H1 (cell line): ENCODE measurements at regions not wholly inside any gene's neighbourhood (a gene's known extent, or its start where the extent isn't known, plus 50 kb on each side); places are given as distances from the start of the nearest gene placed in this dataset.

Experiments used
- CTCF ChIA-PET: fragments of 300-600 bp; sonication (Branson Sonifier 250); formaldehyde crosslinking; loops from one replicate; lab custom pipeline; 2021; ENCODE audit not compliant: partially characterized antibody; lab: Charles Lee
- POLR2A ChIA-PET: fragments of 300-600 bp; sonication (Branson Sonifier 250); formaldehyde crosslinking; loops from one replicate; lab custom pipeline; 2021; ENCODE audit warnings: inconsistent platforms; ENCODE audit not compliant: partially characterized antibody; lab: Charles Lee
- DNase-seq, 2 experiments: peaks; one replicate each; pipeline versions ENCODE4 v3.0.0 to v3.0.0-alpha.2; 2010 to 2022; ENCODE audit warnings: low spot score in 2 of 2, low read depth in 1 of 2, mixed read lengths in 1 of 2
- FAIRE-seq: peaks from 2 replicates; lab custom pipeline; 2011; peaks lifted over from hg19 to GRCh38; lab: Jason Lieb, UNC
- H2AFZ ChIP-seq: 2 replicates; pipeline ENCODE4 v1.8.1; 2012; ENCODE audit warnings: low read length, inconsistent platforms
- H2AK5ac ChIP-seq: 2 replicates; pipeline ENCODE4 v1.6.1; 2013; ENCODE audit warnings: low read depth, low read length
- H2BK120ac ChIP-seq: replicated peaks from 2 replicates; pipeline ENCODE3; 2013; ENCODE audit warnings: low read depth, low read length, inconsistent platforms
- H2BK12ac ChIP-seq: 2 replicates; pipeline ENCODE4 v1.6.1; 2013; ENCODE audit warnings: low read depth, low read length
- H2BK15ac ChIP-seq: 2 replicates; pipeline ENCODE4 v1.6.1; 2013; ENCODE audit warnings: low read length
- H2BK20ac ChIP-seq: 2 replicates; pipeline ENCODE4 v1.6.1; 2013; ENCODE audit warnings: low read length
- H2BK5ac ChIP-seq: 2 replicates; pipeline ENCODE4 v1.6.1; 2013; ENCODE audit warnings: low read depth, low read length
- H3K14ac ChIP-seq: 2 replicates; pipeline ENCODE4 v1.6.1; 2013; ENCODE audit warnings: inconsistent platforms; ENCODE audit not compliant: insufficient read length
- H3K18ac ChIP-seq: 2 replicates; pipeline ENCODE4 v1.6.1; 2013; ENCODE audit warnings: low read length; ENCODE audit errors: extremely low read depth
- H3K23ac ChIP-seq: 2 replicates; pipeline ENCODE4 v1.6.1; 2013; ENCODE audit warnings: inconsistent platforms; ENCODE audit not compliant: insufficient read length
- H3K23me2 ChIP-seq: 2 replicates; pipeline ENCODE4 v1.6.1; 2013; ENCODE audit warnings: low read depth, low read length
- H3K27ac ChIP-seq: 2 replicates; pipeline ENCODE4 v1.6.1; 2011; ENCODE audit warnings: low read depth, low read length, inconsistent platforms
- H3K27me3 ChIP-seq, 4 experiments: replicated peaks in 1 of 4; 1 replicate in 1 of 4; 2 replicates in 3 of 4; pipeline versions ENCODE4 v1.6.1 to v1.8.1; 2011 to 2013; ENCODE audit warnings: low read length in 3 of 4, mild to moderate bottlenecking in 3 of 4, inconsistent platforms in 2 of 4, mixed read lengths in 2 of 4, moderate library complexity in 1 of 4; ENCODE audit not compliant: control insufficient read depth in 3 of 4, insufficient read depth in 3 of 4; ENCODE audit errors: extremely low read depth in 1 of 4
- H3K36me3 ChIP-seq, 4 experiments: 2 replicates each; pipeline versions ENCODE4 v1.6.1 to v1.8.1; 2011 to 2013; ENCODE audit warnings: mild to moderate bottlenecking in 4 of 4, low read length in 3 of 4, moderate library complexity in 2 of 4, control low read depth in 1 of 4, inconsistent platforms in 1 of 4; ENCODE audit not compliant: insufficient read depth in 4 of 4, control insufficient read depth in 2 of 4
- H3K4ac ChIP-seq: replicated peaks from 2 replicates; pipeline ENCODE3; 2013; ENCODE audit warnings: low read length, low read depth, mixed read lengths, inconsistent platforms; ENCODE audit not compliant: insufficient read length
- H3K4me1 ChIP-seq, 4 experiments: replicated peaks in 1 of 4; 1 replicate in 1 of 4; 2 replicates in 3 of 4; pipeline versions ENCODE4 v1.6.1 to v1.8.1; 2011 to 2013; ENCODE audit warnings: low read length in 3 of 4, inconsistent platforms in 2 of 4, mixed read lengths in 1 of 4; ENCODE audit not compliant: insufficient read depth in 4 of 4, control insufficient read depth in 3 of 4
- H3K4me2 ChIP-seq, 2 experiments: 2 replicates each; pipeline versions ENCODE4 v1.6.1 to v1.8.1; 2011 to 2013; ENCODE audit warnings: low read depth in 2 of 2, low read length in 2 of 2, control low read depth in 1 of 2, inconsistent platforms in 1 of 2, mild to moderate bottlenecking in 1 of 2; ENCODE audit not compliant: insufficient read depth in 1 of 2
- H3K4me3 ChIP-seq, 4 experiments: fragments of 200-600, 300-600 bp in 1 of 4; sonication (generic), shearing (Covaris generic), sonication (Bioruptor Twin) in 1 of 4; 2 replicates each; pipeline versions ENCODE4 v1.5.1 to v1.8.1; 2011 to 2016; ENCODE audit warnings: low read length in 4 of 4, low read depth in 3 of 4, control low read depth in 2 of 4, inconsistent platforms in 2 of 4, mild to moderate bottlenecking in 2 of 4, mixed read lengths in 1 of 4, moderate library complexity in 1 of 4; ENCODE audit not compliant: insufficient read depth in 2 of 4; ENCODE audit errors: extremely low read depth in 1 of 4
- H3K56ac ChIP-seq: replicated peaks from 2 replicates; pipeline ENCODE3; 2013; ENCODE audit warnings: low read depth, mild to moderate bottlenecking, mixed read lengths, low read length, inconsistent platforms; ENCODE audit not compliant: insufficient read length
- H3K79me1 ChIP-seq: 2 replicates; pipeline ENCODE4 v1.6.1; 2013; ENCODE audit warnings: low read depth, low read length, control low read depth
- H3K79me2 ChIP-seq, 2 experiments: 2 replicates each; pipeline versions ENCODE4 v1.6.1 to v1.8.1; 2012 to 2013; ENCODE audit warnings: low read length in 2 of 2, mild to moderate bottlenecking in 2 of 2, inconsistent platforms in 1 of 2; ENCODE audit not compliant: insufficient read depth in 2 of 2, control insufficient read depth in 1 of 2
- H3K9ac ChIP-seq, 4 experiments: replicated peaks in 1 of 4; 1 replicate in 1 of 4; 2 replicates in 3 of 4; pipeline versions ENCODE4 v1.6.1 to v1.8.1; 2011 to 2013; ENCODE audit warnings: low read depth in 3 of 4, low read length in 3 of 4, control low read depth in 2 of 4, mild to moderate bottlenecking in 2 of 4, moderate library complexity in 2 of 4, inconsistent platforms in 1 of 4; ENCODE audit errors: extremely low read depth in 1 of 4
- H3K9me3 ChIP-seq, 2 experiments: 2 replicates each; pipeline versions ENCODE4 v1.6.1 to v1.8.1; 2012 to 2013; ENCODE audit warnings: mild to moderate bottlenecking in 2 of 2, moderate library complexity in 2 of 2, control low read depth in 1 of 2, inconsistent platforms in 1 of 2, low read depth in 1 of 2, low read length in 1 of 2, mixed read lengths in 1 of 2; ENCODE audit not compliant: insufficient read depth in 2 of 2
- H4K20me1 ChIP-seq, 2 experiments: replicated peaks in 1 of 2; 2 replicates each; pipeline versions ENCODE3 to v1.8.1; 2011 to 2013; ENCODE audit warnings: inconsistent platforms in 2 of 2, low read length in 2 of 2, mild to moderate bottlenecking in 1 of 2; ENCODE audit not compliant: insufficient read depth in 2 of 2, control insufficient read depth in 1 of 2
- H4K5ac ChIP-seq: 2 replicates; pipeline ENCODE4 v1.6.1; 2013; ENCODE audit warnings: low read length, low read depth, mixed read lengths, inconsistent platforms; ENCODE audit not compliant: insufficient read length
- H4K8ac ChIP-seq: 2 replicates; pipeline ENCODE4 v1.8.0; 2013; ENCODE audit warnings: mild to moderate bottlenecking, moderate library complexity, low read length, inconsistent platforms; ENCODE audit not compliant: insufficient read depth; ENCODE audit errors: extremely low read depth
- H4K91ac ChIP-seq: replicated peaks from 2 replicates; pipeline ENCODE3; 2013; ENCODE audit warnings: low read length, mixed read lengths, inconsistent platforms; ENCODE audit not compliant: insufficient read length
- ATF3 ChIP-seq: IDR thresholded peaks from 2 replicates; pipeline ENCODE4 v1.6.1; 2011; ENCODE audit warnings: low read depth, mild to moderate bottlenecking, low read length; ENCODE audit not compliant: insufficient read depth
- BCL11A ChIP-seq, 2 experiments: IDR thresholded peaks; one replicate each; pipeline ENCODE4 v1.6.1; 2011; ENCODE audit warnings: low read depth in 2 of 2, low read length in 2 of 2, mild to moderate bottlenecking in 2 of 2
- CBX8 ChIP-seq: fragments of 300-800, 300-1000 bp; sonication (generic); IDR thresholded peaks from 2 replicates; pipeline ENCODE4 v1.7.1; 2016; ENCODE audit warnings: low read depth, low read length, borderline replicate concordance
- CHD2 ChIP-seq: IDR thresholded peaks from 2 replicates; pipeline ENCODE4 v1.6.1; 2012; ENCODE audit warnings: low read length, improper control_type of control experiment
- HDAC2 ChIP-seq, 2 experiments: fragments of 300-600 bp in 1 of 2; sonication (generic) in 1 of 2; IDR thresholded peaks; 2 replicates each; pipeline ENCODE4 v1.6.1; 2011 to 2012; ENCODE audit warnings: low read depth in 2 of 2, low read length in 2 of 2, mild to moderate bottlenecking in 2 of 2, moderate library complexity in 2 of 2, borderline replicate concordance in 1 of 2, inconsistent platforms in 1 of 2
- JUN ChIP-seq: IDR thresholded peaks from 2 replicates; pipeline ENCODE4 v1.6.1; 2011; ENCODE audit warnings: low read depth, mild to moderate bottlenecking, improper control_type of control experiment, low read length
- KDM1A ChIP-seq: fragments of 200-600, 300-600 bp; sonication (generic); IDR thresholded peaks from 2 replicates; pipeline ENCODE4 v1.7.1; 2016; ENCODE audit warnings: mild to moderate bottlenecking, low read length, borderline replicate concordance
- MAFK ChIP-seq: IDR thresholded peaks from 2 replicates; pipeline ENCODE4 v1.6.1; 2012; ENCODE audit warnings: low read depth, mild to moderate bottlenecking, improper control_type of control experiment, low read length
- NANOG ChIP-seq: IDR thresholded peaks from 2 replicates; pipeline ENCODE4 v1.6.1; 2011; ENCODE audit warnings: low read length, low read depth, mild to moderate bottlenecking, inconsistent platforms; ENCODE audit not compliant: insufficient read depth, poor library complexity, severe bottlenecking
- PHF8 ChIP-seq: fragments of 200-600 bp; sonication (generic); conservative IDR thresholded peaks from 2 replicates; pipeline ENCODE4 v1.7.1; 2012; ENCODE audit warnings: low read depth, mild to moderate bottlenecking, inconsistent platforms, low read length, moderate library complexity
- POLR2AphosphoS5 ChIP-seq: IDR thresholded peaks from 2 replicates; pipeline ENCODE4 v1.6.1; 2011; ENCODE audit warnings: low read depth, low read length
- SAP30 ChIP-seq: fragments of 300-600 bp; sonication (generic); IDR thresholded peaks from 2 replicates; pipeline ENCODE4 v1.7.1; 2012; ENCODE audit warnings: low read length, moderate library complexity, mild to moderate bottlenecking, inconsistent platforms; ENCODE audit not compliant: insufficient read depth, insufficient replicate concordance
- SIRT6 ChIP-seq: IDR thresholded peaks from one replicate; pipeline ENCODE4 v1.7.1; 2012; ENCODE audit warnings: low read length, inconsistent platforms
- TCF12 ChIP-seq: IDR thresholded peaks from 2 replicates; pipeline ENCODE4 v1.6.1; 2011; ENCODE audit warnings: low read depth, mild to moderate bottlenecking, low read length
- YY1 ChIP-seq: IDR thresholded peaks from 2 replicates; pipeline ENCODE4 v1.6.1; 2011; ENCODE audit warnings: low read depth, mild to moderate bottlenecking, low read length
- WGBS, 2 experiments: shearing (Covaris generic) in 1 of 2; methylation state at CpG; one replicate each; pipeline versions ENCODE4 v1.1.6 to v1.1.7; 2013 to 2015; ENCODE audit warnings: low lambda C conversion rate in 2 of 2, mixed read lengths in 2 of 2, inconsistent platforms in 1 of 2, low coverage in 1 of 2, missing lambda C conversion rate in 1 of 2; ENCODE audit not compliant: insufficient replicate concordance in 2 of 2, insufficient coverage in 1 of 2, insufficient read length in 1 of 2; ENCODE audit errors: extremely low coverage in 1 of 2, missing lambda C conversion rate in 1 of 2; 5-methylcytosine and 5-hydroxymethylcytosine counted together

DNA sequence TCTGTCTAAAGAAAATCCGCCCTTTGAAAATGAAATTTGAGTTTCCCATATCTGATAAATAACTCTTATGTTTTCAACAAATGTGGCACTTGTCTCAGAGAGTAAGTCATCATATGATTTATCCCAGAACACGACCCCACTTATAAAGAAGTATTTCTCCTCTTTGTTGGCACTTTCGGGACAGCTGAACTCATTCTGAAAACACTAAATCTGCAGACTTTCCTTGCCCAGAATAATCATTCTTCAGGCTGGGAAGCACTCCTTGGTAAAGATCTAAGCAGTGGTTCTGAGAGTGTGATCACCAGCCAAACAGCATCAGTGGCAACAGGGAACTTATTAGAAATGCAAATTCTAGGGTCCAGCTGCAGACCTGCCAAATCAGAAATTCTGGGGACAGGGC lies 532.2 kb upstream of the API5 start:
- no peak for DNase-seq
- Histone ChIP-seq H4K91ac (no peak overlapping the region), H2BK20ac (no peak overlapping the region), H3K56ac (no peak overlapping the region), H2BK5ac (no peak overlapping the region), H3K4me3 (no peak overlapping the region), H4K8ac (no peak overlapping the region), H4K5ac (no peak overlapping the region), H3K14ac (no peak overlapping the region), H4K20me1 (no peaks in the 10 kb centered on the region), H3K27ac (no peak overlapping the region), H3K18ac (no peak overlapping the region), H3K4me2 (no peak overlapping the region), H3K4ac (no peak overlapping the region), H3K79me1 (no peaks in the 10 kb centered on the region), H2BK12ac (no peak overlapping the region), H3K23me2 (no peaks in the 10 kb centered on the region), H3K4me1 (no peaks in the 10 kb centered on the region), H2BK15ac (no peak overlapping the region), H3K9me3 (no peaks in the 10 kb centered on the region), H2AFZ (no peak overlapping the region), H2BK120ac (no peak overlapping the region), H3K27me3 (peaks cover 0 to 1% (median 0%) of the 10 kb centered on the region in 4 experiments; a peak in 1 of 7 replicates), H3K23ac (no peak overlapping the region), H3K79me2 (no peaks in the 10 kb centered on the region), H3K36me3 (no peaks in the 10 kb centered on the region), H3K9ac (no peak overlapping the region), H2AK5ac (no peak overlapping the region)
- POLR2A ChIA-PET, result no interaction called here
- no peak for FAIRE-seq
- CTCF ChIA-PET, result no interaction called here
- WGBS, 2 experiments, result 92% methylated on average over 3 of the region's 3 CpGs; no CpG with 5 or more reads in 1 of the 2 experiments
- no peak for TF ChIP-seq SAP30
- TF ChIP-seq CHD2, result no peak
- no peak for TF ChIP-seq TCF12
- TF ChIP-seq CBX8, result no peak
- TF ChIP-seq JUN, result no peak
- TF ChIP-seq BCL11A (IDR thresholded peaks at IDR 0.05; ENCODE audit: low read depth in 2 of 2, low read length in 2 of 2), result no peak
- TF ChIP-seq ATF3, result no peak
- no peak for TF ChIP-seq SIRT6
- TF ChIP-seq KDM1A, result no peak
- TF ChIP-seq POLR2AphosphoS5, result no peak
- TF ChIP-seq YY1, result no peak
- no peak for TF ChIP-seq HDAC2 (IDR thresholded peaks at IDR 0.05; ENCODE audit: borderline replicate concordance in 1 of 2, low read depth in 2 of 2, low read length in 2 of 2)
- TF ChIP-seq PHF8, result no peak
- TF ChIP-seq NANOG, result no peak
- no peak for TF ChIP-seq MAFK
